ENCODE measurements at regions not wholly inside any gene's neighbourhood (a gene's known extent, or its start where the extent isn't known, plus 50 kb on each side); places are given as distances from the start of the nearest gene placed in this dataset.

DNA sequence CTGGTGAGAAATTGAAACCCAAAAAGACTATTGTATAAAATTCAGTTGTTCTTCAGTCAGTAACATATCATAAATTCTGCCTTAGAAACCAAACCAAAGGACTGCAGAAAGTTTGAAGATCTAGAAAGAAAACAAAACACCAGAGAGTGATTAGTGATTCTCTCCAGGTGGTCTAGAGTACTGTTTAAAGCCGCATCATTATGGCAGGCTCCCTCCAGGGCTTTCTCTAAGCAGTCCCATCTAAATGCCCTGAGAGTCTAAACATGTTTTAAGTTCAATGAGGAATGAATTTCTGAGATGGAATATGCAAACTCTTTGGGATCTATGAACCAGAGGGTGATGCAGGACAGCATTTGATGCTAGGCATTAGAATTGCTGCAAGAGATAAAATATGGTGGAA, 100.9 kb upstream of the ST6GALNAC5 start:
- Histone ChIP-seq H3K36me3 (ENCODE audit: insufficient read depth) (no peaks in the 10 kb centered on the region), H3K27me3 (ENCODE audit: insufficient read depth) (no peaks in the 10 kb centered on the region), H4K20me1 (replicated peaks; ENCODE audit: insufficient read depth) (no peaks in the 10 kb centered on the region), H3K9me2 (ENCODE audit: insufficient read depth) (no peaks in the 10 kb centered on the region), H2AFZ (no peak overlapping the region), H3K4me1 (ENCODE audit: insufficient read depth) (peaks cover 6% of the 10 kb centered on the region; the same call in 1 of the 2 replicates), H3K27ac (ENCODE audit: low read depth) (no peak overlapping the region), H3K79me2 (replicated peaks; ENCODE audit: insufficient read depth) (no peaks in the 10 kb centered on the region), H3K4me2 (no peak overlapping the region), H3K4me3 (no peak overlapping the region), H3F3A (replicated peaks; ENCODE audit: low read depth) (no peaks in the 10 kb centered on the region)
- no peak for DNase-seq (ENCODE audit: low spot score)
- H3K36me3 Mint-ChIP-seq (ENCODE audit: low read depth): no peaks in the 10 kb centered on the region
- no peak overlapping the region for H3K4me3 Mint-ChIP-seq
- no peaks in the 10 kb centered on the region for H3K9me3 Mint-ChIP-seq
- no peak overlapping the region for H3K27ac Mint-ChIP-seq
- no peaks in the 10 kb centered on the region for H3K27me3 Mint-ChIP-seq (ENCODE audit: insufficient read depth, low read depth, poor library complexity)
- peaks cover 15% of the 10 kb centered on the region; the same call in 2 of the 3 replicates for H3K4me1 Mint-ChIP-seq
- ATAC-seq: peak; percentile 60
- TF ChIP-seq CREB1 (CRISPR knock-in tag; IDR thresholded peaks at IDR 0.05; ENCODE audit: low read depth): no peak
- no peak for TF ChIP-seq EZH2phosphoT487 (IDR thresholded peaks at IDR 0.05; ENCODE audit: unreplicated experiment)
- no peak for TF ChIP-seq ZNF331 (CRISPR knock-in tag; IDR thresholded peaks at IDR 0.05; ENCODE audit: low read depth)
- no peak for TF ChIP-seq JUNB (IDR thresholded peaks at IDR 0.05; ENCODE audit: unreplicated experiment)
- TF ChIP-seq, protein P1, sequence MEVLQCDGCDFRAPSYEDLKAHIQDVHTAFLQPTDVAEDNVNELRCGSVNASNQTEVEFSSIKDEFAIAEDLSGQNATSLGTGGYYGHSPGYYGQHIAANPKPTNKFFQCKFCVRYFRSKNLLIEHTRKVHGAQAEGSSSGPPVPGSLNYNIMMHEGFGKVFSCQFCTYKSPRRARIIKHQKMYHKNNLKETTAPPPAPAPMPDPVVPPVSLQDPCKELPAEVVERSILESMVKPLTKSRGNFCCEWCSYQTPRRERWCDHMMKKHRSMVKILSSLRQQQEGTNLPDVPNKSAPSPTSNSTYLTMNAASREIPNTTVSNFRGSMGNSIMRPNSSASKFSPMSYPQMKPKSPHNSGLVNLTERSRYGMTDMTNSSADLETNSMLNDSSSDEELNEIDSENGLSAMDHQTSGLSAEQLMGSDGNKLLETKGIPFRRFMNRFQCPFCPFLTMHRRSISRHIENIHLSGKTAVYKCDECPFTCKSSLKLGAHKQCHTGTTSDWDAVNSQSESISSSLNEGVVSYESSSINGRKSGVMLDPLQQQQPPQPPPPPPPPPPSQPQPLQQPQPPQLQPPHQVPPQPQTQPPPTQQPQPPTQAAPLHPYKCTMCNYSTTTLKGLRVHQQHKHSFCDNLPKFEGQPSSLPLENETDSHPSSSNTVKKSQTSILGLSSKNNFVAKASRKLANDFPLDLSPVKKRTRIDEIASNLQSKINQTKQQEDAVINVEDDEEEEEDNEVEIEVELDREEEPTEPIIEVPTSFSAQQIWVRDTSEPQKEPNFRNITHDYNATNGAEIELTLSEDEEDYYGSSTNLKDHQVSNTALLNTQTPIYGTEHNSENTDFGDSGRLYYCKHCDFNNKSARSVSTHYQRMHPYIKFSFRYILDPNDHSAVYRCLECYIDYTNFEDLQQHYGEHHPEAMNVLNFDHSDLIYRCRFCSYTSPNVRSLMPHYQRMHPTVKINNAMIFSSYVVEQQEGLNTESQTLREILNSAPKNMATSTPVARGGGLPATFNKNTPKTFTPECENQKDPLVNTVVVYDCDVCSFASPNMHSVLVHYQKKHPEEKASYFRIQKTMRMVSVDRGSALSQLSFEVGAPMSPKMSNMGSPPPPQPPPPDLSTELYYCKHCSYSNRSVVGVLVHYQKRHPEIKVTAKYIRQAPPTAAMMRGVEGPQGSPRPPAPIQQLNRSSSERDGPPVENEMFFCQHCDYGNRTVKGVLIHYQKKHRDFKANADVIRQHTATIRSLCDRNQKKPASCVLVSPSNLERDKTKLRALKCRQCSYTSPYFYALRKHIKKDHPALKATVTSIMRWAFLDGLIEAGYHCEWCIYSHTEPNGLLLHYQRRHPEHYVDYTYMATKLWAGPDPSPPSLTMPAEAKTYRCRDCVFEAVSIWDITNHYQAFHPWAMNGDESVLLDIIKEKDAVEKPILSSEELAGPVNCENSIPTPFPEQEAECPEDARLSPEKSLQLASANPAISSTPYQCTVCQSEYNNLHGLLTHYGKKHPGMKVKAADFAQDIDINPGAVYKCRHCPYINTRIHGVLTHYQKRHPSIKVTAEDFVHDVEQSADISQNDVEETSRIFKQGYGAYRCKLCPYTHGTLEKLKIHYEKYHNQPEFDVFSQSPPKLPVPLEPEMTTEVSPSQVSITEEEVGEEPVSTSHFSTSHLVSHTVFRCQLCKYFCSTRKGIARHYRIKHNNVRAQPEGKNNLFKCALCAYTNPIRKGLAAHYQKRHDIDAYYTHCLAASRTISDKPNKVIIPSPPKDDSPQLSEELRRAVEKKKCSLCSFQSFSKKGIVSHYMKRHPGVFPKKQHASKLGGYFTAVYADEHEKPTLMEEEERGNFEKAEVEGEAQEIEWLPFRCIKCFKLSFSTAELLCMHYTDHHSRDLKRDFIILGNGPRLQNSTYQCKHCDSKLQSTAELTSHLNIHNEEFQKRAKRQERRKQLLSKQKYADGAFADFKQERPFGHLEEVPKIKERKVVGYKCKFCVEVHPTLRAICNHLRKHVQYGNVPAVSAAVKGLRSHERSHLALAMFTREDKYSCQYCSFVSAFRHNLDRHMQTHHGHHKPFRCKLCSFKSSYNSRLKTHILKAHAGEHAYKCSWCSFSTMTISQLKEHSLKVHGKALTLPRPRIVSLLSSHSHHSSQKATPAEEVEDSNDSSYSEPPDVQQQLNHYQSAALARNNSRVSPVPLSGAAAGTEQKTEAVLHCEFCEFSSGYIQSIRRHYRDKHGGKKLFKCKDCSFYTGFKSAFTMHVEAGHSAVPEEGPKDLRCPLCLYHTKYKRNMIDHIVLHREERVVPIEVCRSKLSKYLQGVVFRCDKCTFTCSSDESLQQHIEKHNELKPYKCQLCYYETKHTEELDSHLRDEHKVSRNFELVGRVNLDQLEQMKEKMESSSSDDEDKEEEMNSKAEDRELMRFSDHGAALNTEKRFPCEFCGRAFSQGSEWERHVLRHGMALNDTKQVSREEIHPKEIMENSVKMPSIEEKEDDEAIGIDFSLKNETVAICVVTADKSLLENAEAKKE (CRISPR knock-in tag; IDR thresholded peaks at IDR 0.05): no peak
- TF ChIP-seq ZNF114 (CRISPR knock-in tag; IDR thresholded peaks at IDR 0.05): no peak
- no peak for TF ChIP-seq NANOG (IDR thresholded peaks at IDR 0.05; ENCODE audit: borderline replicate concordance)
- no peak for TF ChIP-seq POLR2AphosphoS5 (IDR thresholded peaks at IDR 0.05; ENCODE audit: low read depth)
- TF ChIP-seq STAT1 (IDR thresholded peaks at IDR 0.05; ENCODE audit: unreplicated experiment): no peak
- TF ChIP-seq EZH2 (IDR thresholded peaks at IDR 0.05; ENCODE audit: low read depth, unreplicated experiment): no peak
- TF ChIP-seq, protein P2, sequence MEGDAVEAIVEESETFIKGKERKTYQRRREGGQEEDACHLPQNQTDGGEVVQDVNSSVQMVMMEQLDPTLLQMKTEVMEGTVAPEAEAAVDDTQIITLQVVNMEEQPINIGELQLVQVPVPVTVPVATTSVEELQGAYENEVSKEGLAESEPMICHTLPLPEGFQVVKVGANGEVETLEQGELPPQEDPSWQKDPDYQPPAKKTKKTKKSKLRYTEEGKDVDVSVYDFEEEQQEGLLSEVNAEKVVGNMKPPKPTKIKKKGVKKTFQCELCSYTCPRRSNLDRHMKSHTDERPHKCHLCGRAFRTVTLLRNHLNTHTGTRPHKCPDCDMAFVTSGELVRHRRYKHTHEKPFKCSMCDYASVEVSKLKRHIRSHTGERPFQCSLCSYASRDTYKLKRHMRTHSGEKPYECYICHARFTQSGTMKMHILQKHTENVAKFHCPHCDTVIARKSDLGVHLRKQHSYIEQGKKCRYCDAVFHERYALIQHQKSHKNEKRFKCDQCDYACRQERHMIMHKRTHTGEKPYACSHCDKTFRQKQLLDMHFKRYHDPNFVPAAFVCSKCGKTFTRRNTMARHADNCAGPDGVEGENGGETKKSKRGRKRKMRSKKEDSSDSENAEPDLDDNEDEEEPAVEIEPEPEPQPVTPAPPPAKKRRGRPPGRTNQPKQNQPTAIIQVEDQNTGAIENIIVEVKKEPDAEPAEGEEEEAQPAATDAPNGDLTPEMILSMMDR (conservative IDR thresholded peaks at IDR 0.05; ENCODE audit: low read depth in 2 of 2): no peak
- TF ChIP-seq, protein P3, sequence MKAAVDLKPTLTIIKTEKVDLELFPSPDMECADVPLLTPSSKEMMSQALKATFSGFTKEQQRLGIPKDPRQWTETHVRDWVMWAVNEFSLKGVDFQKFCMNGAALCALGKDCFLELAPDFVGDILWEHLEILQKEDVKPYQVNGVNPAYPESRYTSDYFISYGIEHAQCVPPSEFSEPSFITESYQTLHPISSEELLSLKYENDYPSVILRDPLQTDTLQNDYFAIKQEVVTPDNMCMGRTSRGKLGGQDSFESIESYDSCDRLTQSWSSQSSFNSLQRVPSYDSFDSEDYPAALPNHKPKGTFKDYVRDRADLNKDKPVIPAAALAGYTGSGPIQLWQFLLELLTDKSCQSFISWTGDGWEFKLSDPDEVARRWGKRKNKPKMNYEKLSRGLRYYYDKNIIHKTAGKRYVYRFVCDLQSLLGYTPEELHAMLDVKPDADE (IDR thresholded peaks at IDR 0.05): no peak
- TF ChIP-seq, protein P4, sequence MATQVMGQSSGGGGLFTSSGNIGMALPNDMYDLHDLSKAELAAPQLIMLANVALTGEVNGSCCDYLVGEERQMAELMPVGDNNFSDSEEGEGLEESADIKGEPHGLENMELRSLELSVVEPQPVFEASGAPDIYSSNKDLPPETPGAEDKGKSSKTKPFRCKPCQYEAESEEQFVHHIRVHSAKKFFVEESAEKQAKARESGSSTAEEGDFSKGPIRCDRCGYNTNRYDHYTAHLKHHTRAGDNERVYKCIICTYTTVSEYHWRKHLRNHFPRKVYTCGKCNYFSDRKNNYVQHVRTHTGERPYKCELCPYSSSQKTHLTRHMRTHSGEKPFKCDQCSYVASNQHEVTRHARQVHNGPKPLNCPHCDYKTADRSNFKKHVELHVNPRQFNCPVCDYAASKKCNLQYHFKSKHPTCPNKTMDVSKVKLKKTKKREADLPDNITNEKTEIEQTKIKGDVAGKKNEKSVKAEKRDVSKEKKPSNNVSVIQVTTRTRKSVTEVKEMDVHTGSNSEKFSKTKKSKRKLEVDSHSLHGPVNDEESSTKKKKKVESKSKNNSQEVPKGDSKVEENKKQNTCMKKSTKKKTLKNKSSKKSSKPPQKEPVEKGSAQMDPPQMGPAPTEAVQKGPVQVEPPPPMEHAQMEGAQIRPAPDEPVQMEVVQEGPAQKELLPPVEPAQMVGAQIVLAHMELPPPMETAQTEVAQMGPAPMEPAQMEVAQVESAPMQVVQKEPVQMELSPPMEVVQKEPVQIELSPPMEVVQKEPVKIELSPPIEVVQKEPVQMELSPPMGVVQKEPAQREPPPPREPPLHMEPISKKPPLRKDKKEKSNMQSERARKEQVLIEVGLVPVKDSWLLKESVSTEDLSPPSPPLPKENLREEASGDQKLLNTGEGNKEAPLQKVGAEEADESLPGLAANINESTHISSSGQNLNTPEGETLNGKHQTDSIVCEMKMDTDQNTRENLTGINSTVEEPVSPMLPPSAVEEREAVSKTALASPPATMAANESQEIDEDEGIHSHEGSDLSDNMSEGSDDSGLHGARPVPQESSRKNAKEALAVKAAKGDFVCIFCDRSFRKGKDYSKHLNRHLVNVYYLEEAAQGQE (IDR thresholded peaks at IDR 0.05; ENCODE audit: unreplicated experiment): no peak
